HCT116 (cell line): ENCODE measurements at regions not wholly inside any gene's neighbourhood (a gene's known extent, or its start where the extent isn't known, plus 50 kb on each side); places are given as distances from the start of the nearest gene placed in this dataset.

Experiments used
- ATAC-seq: fragments of 200-7000 bp; cut with Tn5 transposase; 2 replicates; pipeline ENCODE4 v1.9.1; 2020; ENCODE audit warnings: mild to moderate bottlenecking, moderate library complexity
- BruUV-seq: library from RNA; stranded (reverse); fragments of 400-500 nt; replicated peaks from 2 replicates; lab custom pipeline; 2021; lab: Mats Ljungman, UMichigan
- CTCF ChIA-PET: fragments of 300-600 bp; sonication (Branson Sonifier 250); formaldehyde crosslinking; loops from one replicate; lab custom pipeline; 2021; ENCODE audit warnings: antibody characterized with exemption; lab: Charles Lee
- POLR2A ChIA-PET: fragments of 300-600, 350-600 bp; sonication (Branson Sonifier 250); formaldehyde crosslinking; loops from one replicate; lab custom pipeline; 2021; ENCODE audit warnings: antibody characterized with exemption; lab: Charles Lee
- RAD21 ChIA-PET, 2 experiments: fragments of 300-600 bp; sonication (Branson Sonifier 250); formaldehyde crosslinking; loops; one replicate each; lab custom pipeline; 2023; ENCODE audit warnings: low total read pairs in 2 of 2; ENCODE audit not compliant: uncharacterized antibody in 2 of 2, unreplicated experiment in 2 of 2, low non-redundant PET in 1 of 2; lab: Charles Lee
- DNase-seq: peaks from one replicate; pipeline ENCODE4 v3.0.0-alpha.2; 2010; ENCODE audit warnings: low read depth, low spot score
- H2AFZ ChIP-seq: fragments of 200-600 bp; shearing (Covaris generic), sonication (generic); 2 replicates; pipeline ENCODE4 v1.6.1; 2017; ENCODE audit warnings: low read depth, mixed run types, mixed read lengths, antibody characterized with exemption, low read length; ENCODE audit not compliant: poor library complexity, severe bottlenecking
- H3K27ac ChIP-seq: 2 replicates; pipeline ENCODE4 v1.5.1; 2012; ENCODE audit warnings: low read depth, low read length
- H3K27me3 ChIP-seq: fragments of 200-600 bp; sonication (generic); 2 replicates; pipeline ENCODE4 v1.6.1; 2016; ENCODE audit warnings: mixed run types, low read length, mixed read lengths; ENCODE audit not compliant: insufficient read depth
- H3K36me3 ChIP-seq, 2 experiments: fragments of 200-500 bp in 1 of 2; fragments of 200-600 bp in 1 of 2; sonication (Bioruptor generic) in 1 of 2; sonication (generic) in 1 of 2; 2 replicates each; pipeline versions ENCODE4 v1.5.1 to v1.6.1; 2014 to 2016; ENCODE audit warnings: low read length in 2 of 2, inconsistent platforms in 1 of 2, mixed read lengths in 1 of 2, mixed run types in 1 of 2; ENCODE audit not compliant: insufficient read depth in 2 of 2, control insufficient read depth in 1 of 2
- H3K4me1 ChIP-seq, 2 experiments: fragments of 200-600 bp in 1 of 2; sonication (generic) in 1 of 2; 2 replicates each; pipeline versions ENCODE4 v1.5.1 to v1.6.1; 2012 to 2017; ENCODE audit warnings: low read length in 2 of 2, inconsistent platforms in 1 of 2, mild to moderate bottlenecking in 1 of 2, mixed read lengths in 1 of 2, mixed run types in 1 of 2, moderate library complexity in 1 of 2; ENCODE audit not compliant: insufficient read depth in 2 of 2, control insufficient read depth in 1 of 2
- H3K4me2 ChIP-seq: fragments of 200-600 bp; sonication (generic); 2 replicates; pipeline ENCODE4 v1.6.1; 2017; ENCODE audit warnings: mixed run types, low read length, mixed read lengths
- H3K4me3 ChIP-seq, 2 experiments: fragments of 200-600 bp in 1 of 2; sonication (generic) in 1 of 2; replicated peaks in 1 of 2; 2 replicates each; pipeline ENCODE4 v1.5.1; 2011 to 2016; ENCODE audit warnings: low read length in 2 of 2, control low read depth in 1 of 2, low read depth in 1 of 2, mild to moderate bottlenecking in 1 of 2, mixed read lengths in 1 of 2, mixed run types in 1 of 2
- H3K79me2 ChIP-seq: fragments of 200-600 bp; sonication (generic); 2 replicates; pipeline ENCODE4 v1.6.1; 2017; ENCODE audit warnings: mild to moderate bottlenecking, mixed run types, low read length, moderate library complexity, mixed read lengths; ENCODE audit not compliant: insufficient read depth
- H3K9ac ChIP-seq: fragments of 200-600 bp; sonication (generic); 2 replicates; pipeline ENCODE4 v1.6.1; 2016; ENCODE audit warnings: low read length, mixed read lengths
- H3K9me2 ChIP-seq: fragments of 200-600 bp; sonication (generic), shearing (Covaris generic); 2 replicates; pipeline ENCODE4 v1.6.1; 2017; ENCODE audit warnings: mixed run types, mild to moderate bottlenecking, moderate library complexity; ENCODE audit not compliant: insufficient read depth
- H3K9me3 ChIP-seq, 2 experiments: fragments of 200-500 bp in 1 of 2; fragments of 200-600 bp in 1 of 2; sonication (Bioruptor generic) in 1 of 2; sonication (generic) in 1 of 2; 2 replicates each; pipeline ENCODE4 v1.6.1; 2014 to 2017; ENCODE audit warnings: low read length in 2 of 2, mixed read lengths in 2 of 2, inconsistent platforms in 1 of 2, low read depth in 1 of 2, mild to moderate bottlenecking in 1 of 2, mixed run types in 1 of 2, moderate library complexity in 1 of 2; ENCODE audit not compliant: control insufficient read depth in 1 of 2, insufficient read depth in 1 of 2
- H4K20me1 ChIP-seq: fragments of 200-600 bp; sonication (generic), shearing (Covaris generic); 2 replicates; pipeline ENCODE4 v1.6.1; 2017; ENCODE audit warnings: mixed run types, mild to moderate bottlenecking, moderate library complexity; ENCODE audit not compliant: insufficient read depth
- CBX3 ChIP-seq: IDR thresholded peaks from 2 replicates; pipeline ENCODE4 v1.6.1; 2012; ENCODE audit warnings: low read depth
- EZH2 ChIP-seq: fragments of 200-600 bp; sonication (generic); IDR thresholded peaks from 2 replicates; pipeline ENCODE4 v1.6.1; 2017; ENCODE audit warnings: antibody characterized with exemption, mixed run types
- EZH2phosphoT487 ChIP-seq: fragments of 200-600 bp; IDR thresholded peaks from 2 replicates; pipeline ENCODE4 v1.6.1; 2018; ENCODE audit warnings: antibody characterized with exemption, borderline replicate concordance
- FOSL1 ChIP-seq: IDR thresholded peaks from 2 replicates; pipeline ENCODE4 v1.6.1; 2012; ENCODE audit warnings: low read depth
- JUND ChIP-seq: IDR thresholded peaks from 2 replicates; pipeline ENCODE4 v1.6.1; 2012
- MAX ChIP-seq: IDR thresholded peaks from 2 replicates; pipeline ENCODE4 v1.6.1; 2012
- POLR2A ChIP-seq: IDR thresholded peaks from 2 replicates; pipeline ENCODE4 v1.7.0; 2011; ENCODE audit warnings: borderline replicate concordance; ENCODE audit not compliant: insufficient read depth, insufficient read length; ENCODE audit errors: extremely low read depth
- SIN3A ChIP-seq: IDR thresholded peaks from 2 replicates; pipeline ENCODE4 v1.6.1; 2012; ENCODE audit warnings: low read depth
- SP1 ChIP-seq: IDR thresholded peaks from 2 replicates; pipeline ENCODE4 v1.6.1; 2012; ENCODE audit warnings: low read depth
- SRF ChIP-seq: IDR thresholded peaks from 2 replicates; pipeline ENCODE4 v1.6.1; 2012; ENCODE audit warnings: low read depth
- TCF7L2 ChIP-seq: IDR thresholded peaks from 2 replicates; pipeline ENCODE4 v1.7.0; 2011; ENCODE audit warnings: borderline replicate concordance, inconsistent platforms; ENCODE audit not compliant: insufficient read depth, insufficient read length; ENCODE audit errors: extremely low read depth
- ZBTB33 ChIP-seq: IDR thresholded peaks from 2 replicates; pipeline ENCODE4 v1.6.1; 2011; ENCODE audit warnings: mild to moderate bottlenecking, low read length, moderate library complexity; ENCODE audit not compliant: insufficient replicate concordance; ENCODE audit errors: extremely low read depth
- ZNF274 ChIP-seq: fragments of 200-500 bp; sonication (Bioruptor generic); IDR thresholded peaks from 2 replicates; pipeline ENCODE4 v1.6.1; 2014; ENCODE audit warnings: mild to moderate bottlenecking, low read depth, low read length, inconsistent platforms
- intact Hi-C: fragments of 100-400 bp; cut with micrococcal nuclease; formaldehyde crosslinking; loops from 2 replicates; pipeline ENCODE4 v1.10.0; 2022
- TF ChIP-seq, protein P1 (sequence below), 3 experiments: fragments of 200-600 bp in 1 of 3; sonication (generic) in 1 of 3; IDR thresholded peaks in 2 of 3; conservative IDR thresholded peaks in 1 of 3; 2 replicates each; pipeline ENCODE4 v1.5.1; 2012 to 2017; ENCODE audit warnings: low read depth in 2 of 3, low read length in 2 of 3, antibody characterized with exemption in 1 of 3, borderline replicate concordance in 1 of 3, control low read depth in 1 of 3, mild to moderate bottlenecking in 1 of 3, mixed read lengths in 1 of 3, mixed run types in 1 of 3, moderate library complexity in 1 of 3; ENCODE audit not compliant: insufficient read depth in 1 of 3
- TF ChIP-seq, protein P2 (sequence below): IDR thresholded peaks from 2 replicates; pipeline ENCODE4 v1.6.1; 2012; ENCODE audit warnings: low read depth

GRCh38 chr2:44053456-44053855 is 57.7 kb upstream of the LRPPRC start:
- intact Hi-C loops, result no loop called here
- Histone ChIP-seq H3K36me3 (no peaks in the 10 kb centered on the region), H3K9me2 (no peaks in the 10 kb centered on the region), H3K9ac (no peak overlapping the region), H2AFZ (no peak overlapping the region), H3K4me1 (no peaks in the 10 kb centered on the region), H3K79me2 (no peaks in the 10 kb centered on the region), H3K27ac (no peak overlapping the region), H3K4me3 (no peak overlapping the region), H3K9me3 (no peaks in the 10 kb centered on the region), H3K27me3 (no peaks in the 10 kb centered on the region), H3K4me2 (no peak overlapping the region), H4K20me1 (no peaks in the 10 kb centered on the region)
- BruUV-seq, result no TSS peak
- no peak for TF ChIP-seq SP1
- no peak for TF ChIP-seq ZBTB33
- TF ChIP-seq EZH2, result no peak
- TF ChIP-seq EZH2phosphoT487, result no peak
- TF ChIP-seq SRF, result no peak
- no peak for TF ChIP-seq SIN3A
- no peak for TF ChIP-seq CBX3
- no peak for TF ChIP-seq JUND
- TF ChIP-seq TCF7L2, result no peak
- TF ChIP-seq FOSL1, result no peak
- no peak for TF ChIP-seq ZNF274
- no peak for TF ChIP-seq POLR2A
- TF ChIP-seq, protein P1, sequence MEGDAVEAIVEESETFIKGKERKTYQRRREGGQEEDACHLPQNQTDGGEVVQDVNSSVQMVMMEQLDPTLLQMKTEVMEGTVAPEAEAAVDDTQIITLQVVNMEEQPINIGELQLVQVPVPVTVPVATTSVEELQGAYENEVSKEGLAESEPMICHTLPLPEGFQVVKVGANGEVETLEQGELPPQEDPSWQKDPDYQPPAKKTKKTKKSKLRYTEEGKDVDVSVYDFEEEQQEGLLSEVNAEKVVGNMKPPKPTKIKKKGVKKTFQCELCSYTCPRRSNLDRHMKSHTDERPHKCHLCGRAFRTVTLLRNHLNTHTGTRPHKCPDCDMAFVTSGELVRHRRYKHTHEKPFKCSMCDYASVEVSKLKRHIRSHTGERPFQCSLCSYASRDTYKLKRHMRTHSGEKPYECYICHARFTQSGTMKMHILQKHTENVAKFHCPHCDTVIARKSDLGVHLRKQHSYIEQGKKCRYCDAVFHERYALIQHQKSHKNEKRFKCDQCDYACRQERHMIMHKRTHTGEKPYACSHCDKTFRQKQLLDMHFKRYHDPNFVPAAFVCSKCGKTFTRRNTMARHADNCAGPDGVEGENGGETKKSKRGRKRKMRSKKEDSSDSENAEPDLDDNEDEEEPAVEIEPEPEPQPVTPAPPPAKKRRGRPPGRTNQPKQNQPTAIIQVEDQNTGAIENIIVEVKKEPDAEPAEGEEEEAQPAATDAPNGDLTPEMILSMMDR (IDR thresholded peaks at IDR 0.05 in 2 of 3, conservative IDR thresholded peaks at IDR 0.05 in 1 of 3; ENCODE audit: borderline replicate concordance in 1 of 3, insufficient read depth in 1 of 3, low read depth in 2 of 3, low read length in 2 of 3), result no peak
- no peak for TF ChIP-seq MAX
- TF ChIP-seq, protein P2, sequence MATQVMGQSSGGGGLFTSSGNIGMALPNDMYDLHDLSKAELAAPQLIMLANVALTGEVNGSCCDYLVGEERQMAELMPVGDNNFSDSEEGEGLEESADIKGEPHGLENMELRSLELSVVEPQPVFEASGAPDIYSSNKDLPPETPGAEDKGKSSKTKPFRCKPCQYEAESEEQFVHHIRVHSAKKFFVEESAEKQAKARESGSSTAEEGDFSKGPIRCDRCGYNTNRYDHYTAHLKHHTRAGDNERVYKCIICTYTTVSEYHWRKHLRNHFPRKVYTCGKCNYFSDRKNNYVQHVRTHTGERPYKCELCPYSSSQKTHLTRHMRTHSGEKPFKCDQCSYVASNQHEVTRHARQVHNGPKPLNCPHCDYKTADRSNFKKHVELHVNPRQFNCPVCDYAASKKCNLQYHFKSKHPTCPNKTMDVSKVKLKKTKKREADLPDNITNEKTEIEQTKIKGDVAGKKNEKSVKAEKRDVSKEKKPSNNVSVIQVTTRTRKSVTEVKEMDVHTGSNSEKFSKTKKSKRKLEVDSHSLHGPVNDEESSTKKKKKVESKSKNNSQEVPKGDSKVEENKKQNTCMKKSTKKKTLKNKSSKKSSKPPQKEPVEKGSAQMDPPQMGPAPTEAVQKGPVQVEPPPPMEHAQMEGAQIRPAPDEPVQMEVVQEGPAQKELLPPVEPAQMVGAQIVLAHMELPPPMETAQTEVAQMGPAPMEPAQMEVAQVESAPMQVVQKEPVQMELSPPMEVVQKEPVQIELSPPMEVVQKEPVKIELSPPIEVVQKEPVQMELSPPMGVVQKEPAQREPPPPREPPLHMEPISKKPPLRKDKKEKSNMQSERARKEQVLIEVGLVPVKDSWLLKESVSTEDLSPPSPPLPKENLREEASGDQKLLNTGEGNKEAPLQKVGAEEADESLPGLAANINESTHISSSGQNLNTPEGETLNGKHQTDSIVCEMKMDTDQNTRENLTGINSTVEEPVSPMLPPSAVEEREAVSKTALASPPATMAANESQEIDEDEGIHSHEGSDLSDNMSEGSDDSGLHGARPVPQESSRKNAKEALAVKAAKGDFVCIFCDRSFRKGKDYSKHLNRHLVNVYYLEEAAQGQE, result no peak
- no peak for DNase-seq
- RAD21 ChIA-PET, result no interaction called here
- CTCF ChIA-PET, result interaction anchor here (3.3 kb wide), 1 partner anchor 9 kb away, joined by 14 read pairs; no protein-coding TSS in a partner anchor
- ATAC-seq, result no peak
- POLR2A ChIA-PET, result interaction anchor here (0.8 to 1.2 kb wide), 2 partner anchors 9 to 259 kb away, joined by 3 to 4 read pairs; no protein-coding TSS in a partner anchor
